ENCODE measurements at regions not wholly inside any gene's neighbourhood (a gene's known extent, or its start where the extent isn't known, plus 50 kb on each side); places are given as distances from the start of the nearest gene placed in this dataset.

DNA sequence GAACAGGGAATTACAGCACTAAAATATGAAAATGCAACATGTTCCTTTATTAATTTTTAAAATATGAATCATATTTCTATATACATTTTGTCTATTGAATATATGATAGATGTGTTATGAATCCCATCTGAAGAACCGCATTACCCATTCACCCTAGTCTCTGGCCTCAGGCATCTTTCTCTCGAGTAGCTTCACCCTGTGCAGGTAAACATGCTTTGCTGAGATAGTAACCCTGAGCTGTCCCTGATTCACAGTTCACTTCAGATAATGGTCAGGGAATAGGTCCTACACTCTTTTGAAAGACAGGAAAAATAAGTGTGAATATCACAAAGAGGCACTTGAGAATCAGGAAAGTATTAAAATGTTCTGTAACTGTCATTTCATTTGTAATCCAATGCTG lies 766.8 kb downstream of the IRX1 start (continued):
- TF ChIP-seq, protein P1, sequence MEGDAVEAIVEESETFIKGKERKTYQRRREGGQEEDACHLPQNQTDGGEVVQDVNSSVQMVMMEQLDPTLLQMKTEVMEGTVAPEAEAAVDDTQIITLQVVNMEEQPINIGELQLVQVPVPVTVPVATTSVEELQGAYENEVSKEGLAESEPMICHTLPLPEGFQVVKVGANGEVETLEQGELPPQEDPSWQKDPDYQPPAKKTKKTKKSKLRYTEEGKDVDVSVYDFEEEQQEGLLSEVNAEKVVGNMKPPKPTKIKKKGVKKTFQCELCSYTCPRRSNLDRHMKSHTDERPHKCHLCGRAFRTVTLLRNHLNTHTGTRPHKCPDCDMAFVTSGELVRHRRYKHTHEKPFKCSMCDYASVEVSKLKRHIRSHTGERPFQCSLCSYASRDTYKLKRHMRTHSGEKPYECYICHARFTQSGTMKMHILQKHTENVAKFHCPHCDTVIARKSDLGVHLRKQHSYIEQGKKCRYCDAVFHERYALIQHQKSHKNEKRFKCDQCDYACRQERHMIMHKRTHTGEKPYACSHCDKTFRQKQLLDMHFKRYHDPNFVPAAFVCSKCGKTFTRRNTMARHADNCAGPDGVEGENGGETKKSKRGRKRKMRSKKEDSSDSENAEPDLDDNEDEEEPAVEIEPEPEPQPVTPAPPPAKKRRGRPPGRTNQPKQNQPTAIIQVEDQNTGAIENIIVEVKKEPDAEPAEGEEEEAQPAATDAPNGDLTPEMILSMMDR (IDR thresholded peaks at IDR 0.05): no peak
- TF ChIP-seq, protein P2, sequence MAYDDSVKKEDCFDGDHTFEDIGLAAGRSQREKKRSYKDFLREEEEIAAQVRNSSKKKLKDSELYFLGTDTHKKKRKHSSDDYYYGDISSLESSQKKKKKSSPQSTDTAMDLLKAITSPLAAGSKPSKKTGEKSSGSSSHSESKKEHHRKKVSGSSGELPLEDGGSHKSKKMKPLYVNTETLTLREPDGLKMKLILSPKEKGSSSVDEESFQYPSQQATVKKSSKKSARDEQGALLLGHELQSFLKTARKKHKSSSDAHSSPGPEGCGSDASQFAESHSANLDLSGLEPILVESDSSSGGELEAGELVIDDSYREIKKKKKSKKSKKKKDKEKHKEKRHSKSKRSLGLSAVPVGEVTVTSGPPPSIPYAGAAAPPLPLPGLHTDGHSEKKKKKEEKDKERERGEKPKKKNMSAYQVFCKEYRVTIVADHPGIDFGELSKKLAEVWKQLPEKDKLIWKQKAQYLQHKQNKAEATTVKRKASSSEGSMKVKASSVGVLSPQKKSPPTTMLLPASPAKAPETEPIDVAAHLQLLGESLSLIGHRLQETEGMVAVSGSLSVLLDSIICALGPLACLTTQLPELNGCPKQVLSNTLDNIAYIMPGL (CRISPR knock-in tag; IDR thresholded peaks at IDR 0.05; ENCODE audit: borderline replicate concordance): no peak
- no peak for TF ChIP-seq GATA3 (IDR thresholded peaks at IDR 0.05; ENCODE audit: borderline replicate concordance)
- TF ChIP-seq SMC3 (IDR thresholded peaks at IDR 0.05): no peak
- no peak for TF ChIP-seq EHMT2 (IDR thresholded peaks at IDR 0.05; ENCODE audit: low read depth)
- TF ChIP-seq, protein P3, sequence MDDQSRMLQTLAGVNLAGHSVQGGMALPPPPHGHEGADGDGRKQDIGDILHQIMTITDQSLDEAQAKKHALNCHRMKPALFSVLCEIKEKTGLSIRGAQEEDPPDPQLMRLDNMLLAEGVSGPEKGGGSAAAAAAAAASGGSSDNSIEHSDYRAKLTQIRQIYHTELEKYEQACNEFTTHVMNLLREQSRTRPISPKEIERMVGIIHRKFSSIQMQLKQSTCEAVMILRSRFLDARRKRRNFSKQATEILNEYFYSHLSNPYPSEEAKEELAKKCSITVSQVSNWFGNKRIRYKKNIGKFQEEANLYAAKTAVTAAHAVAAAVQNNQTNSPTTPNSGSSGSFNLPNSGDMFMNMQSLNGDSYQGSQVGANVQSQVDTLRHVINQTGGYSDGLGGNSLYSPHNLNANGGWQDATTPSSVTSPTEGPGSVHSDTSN (IDR thresholded peaks at IDR 0.05): no peak
- no peak for TF ChIP-seq NR3C1 (IDR thresholded peaks at IDR 0.05)

DNA sequence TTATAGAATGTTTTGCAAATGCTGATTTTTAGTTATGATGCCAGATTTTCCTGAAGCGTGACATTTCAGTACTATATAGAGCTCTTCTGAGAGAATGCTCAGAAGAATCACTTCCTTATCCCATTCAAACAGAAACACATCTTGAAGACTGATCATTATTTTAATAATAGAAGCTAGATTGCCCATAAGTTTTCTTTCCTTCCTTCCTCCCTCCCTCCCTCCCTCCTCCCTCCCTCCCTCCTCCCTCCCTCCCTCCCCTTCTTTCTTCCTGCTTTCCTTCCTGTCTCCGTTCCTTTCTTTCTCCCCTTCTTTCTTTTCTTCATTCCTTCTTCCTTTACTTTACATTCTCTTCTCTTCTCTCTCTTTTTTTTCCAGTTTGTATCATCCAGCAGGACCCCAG lies 767.4 kb downstream of the IRX1 start:
- Histone ChIP-seq H3K4me3 (no peak overlapping the region), H3K4me1 (no peaks in the 10 kb centered on the region), H3K9me3 (no peaks in the 10 kb centered on the region), H3K4me2 (no peak overlapping the region), H3K27ac (no peak overlapping the region)
- 3% methylated on average over 2 of the region's 2 CpGs for WGBS (ENCODE audit: missing lambda C conversion rate)
- CTCF ChIA-PET: no interaction called here
- POLR2A ChIA-PET: no interaction called here
- no peak for DNase-seq (ENCODE audit: low read depth in 1 of 2, low spot score in 1 of 2)
- FAIRE-seq: no peak
- TF ChIP-seq RARB (CRISPR knock-in tag; IDR thresholded peaks at IDR 0.05) (no peak), HOXA7 (CRISPR knock-in tag; IDR thresholded peaks at IDR 0.05) (no peak), SMC3 (IDR thresholded peaks at IDR 0.05) (no peak), RFX5 (IDR thresholded peaks at IDR 0.05) (no peak), MAFK (IDR thresholded peaks at IDR 0.05; ENCODE audit: partially characterized antibody) (no peak), SREBF2 (IDR thresholded peaks at IDR 0.05) (no peak), EHF (CRISPR knock-in tag; IDR thresholded peaks at IDR 0.05) (no peak), CHD2 (IDR thresholded peaks at IDR 0.05; ENCODE audit: low read length, partially characterized antibody) (no peak)
- TF ChIP-seq, protein P2 (CRISPR knock-in tag; IDR thresholded peaks at IDR 0.05; ENCODE audit: borderline replicate concordance): no peak
- TF ChIP-seq, protein P4, sequence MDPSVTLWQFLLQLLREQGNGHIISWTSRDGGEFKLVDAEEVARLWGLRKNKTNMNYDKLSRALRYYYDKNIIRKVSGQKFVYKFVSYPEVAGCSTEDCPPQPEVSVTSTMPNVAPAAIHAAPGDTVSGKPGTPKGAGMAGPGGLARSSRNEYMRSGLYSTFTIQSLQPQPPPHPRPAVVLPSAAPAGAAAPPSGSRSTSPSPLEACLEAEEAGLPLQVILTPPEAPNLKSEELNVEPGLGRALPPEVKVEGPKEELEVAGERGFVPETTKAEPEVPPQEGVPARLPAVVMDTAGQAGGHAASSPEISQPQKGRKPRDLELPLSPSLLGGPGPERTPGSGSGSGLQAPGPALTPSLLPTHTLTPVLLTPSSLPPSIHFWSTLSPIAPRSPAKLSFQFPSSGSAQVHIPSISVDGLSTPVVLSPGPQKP (IDR thresholded peaks at IDR 0.05; ENCODE audit: low read depth, low read length): no peak
- ATAC-seq: no peak

DNA sequence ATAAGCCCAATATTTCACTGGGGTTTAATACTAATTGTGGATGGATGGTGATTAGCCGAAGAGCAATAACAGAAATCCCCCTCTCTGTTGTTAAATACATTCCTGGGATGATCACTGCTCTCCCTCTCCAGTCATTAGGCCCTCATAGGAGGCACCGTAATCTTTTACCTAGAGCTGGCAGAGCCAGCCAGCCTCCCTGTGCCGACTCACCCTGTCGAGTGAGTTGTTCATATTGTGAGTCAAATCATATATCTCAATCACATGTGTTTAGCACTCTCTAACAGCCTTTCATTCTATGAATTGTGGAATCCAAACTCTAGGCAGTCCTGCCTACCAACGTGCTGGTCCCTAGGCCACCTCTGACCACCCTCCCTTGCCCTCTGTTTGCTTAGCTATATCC lies 771.0 kb downstream of the IRX1 start:
- TF ChIP-seq MYC (IDR thresholded peaks at IDR 0.05; ENCODE audit: borderline replicate concordance, low read length) (no peak), NFE2L2 (conservative IDR thresholded peaks at IDR 0.05; ENCODE audit: low read length) (no peak), ZSCAN20 (CRISPR knock-in tag; IDR thresholded peaks at IDR 0.05) (no peak), HEYL (CRISPR knock-in tag; IDR thresholded peaks at IDR 0.05) (no peak), KDM5A (IDR thresholded peaks at IDR 0.05) (no peak), HDAC2 (IDR thresholded peaks at IDR 0.05) (no peak), PHF8 (IDR thresholded peaks at IDR 0.05; ENCODE audit: borderline replicate concordance, low read depth) (no peak), MAFK (IDR thresholded peaks at IDR 0.05; ENCODE audit: partially characterized antibody) (no peak), FOXS1 (CRISPR knock-in tag; IDR thresholded peaks at IDR 0.05) (no peak)
- TF ChIP-seq, protein P5, sequence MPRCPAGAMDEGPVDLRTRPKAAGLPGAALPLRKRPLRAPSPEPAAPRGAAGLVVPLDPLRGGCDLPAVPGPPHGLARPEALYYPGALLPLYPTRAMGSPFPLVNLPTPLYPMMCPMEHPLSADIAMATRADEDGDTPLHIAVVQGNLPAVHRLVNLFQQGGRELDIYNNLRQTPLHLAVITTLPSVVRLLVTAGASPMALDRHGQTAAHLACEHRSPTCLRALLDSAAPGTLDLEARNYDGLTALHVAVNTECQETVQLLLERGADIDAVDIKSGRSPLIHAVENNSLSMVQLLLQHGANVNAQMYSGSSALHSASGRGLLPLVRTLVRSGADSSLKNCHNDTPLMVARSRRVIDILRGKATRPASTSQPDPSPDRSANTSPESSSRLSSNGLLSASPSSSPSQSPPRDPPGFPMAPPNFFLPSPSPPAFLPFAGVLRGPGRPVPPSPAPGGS (IDR thresholded peaks at IDR 0.05): no peak
- TF ChIP-seq, protein P2 (CRISPR knock-in tag; IDR thresholded peaks at IDR 0.05; ENCODE audit: borderline replicate concordance): no peak
- ChIA-PET CTCF (no interaction called here), POLR2A (no interaction called here)
- Histone ChIP-seq H3K9me3 (no peaks in the 10 kb centered on the region), H3K27ac (no peak overlapping the region), H3K4me3 (no peak overlapping the region), H3K4me1 (no peaks in the 10 kb centered on the region), H3K4me2 (no peak overlapping the region)
- FAIRE-seq: no peak
- WGBS (ENCODE audit: missing lambda C conversion rate): 6% methylated on average over 5 of the region's 5 CpGs
- no peak for DNase-seq (ENCODE audit: low read depth in 1 of 2, low spot score in 1 of 2)
- no peak for ATAC-seq
